ENCODE measurements at regions not wholly inside any gene's neighbourhood (a gene's known extent, or its start where the extent isn't known, plus 50 kb on each side); places are given as distances from the start of the nearest gene placed in this dataset.

GRCh38 chr18:27861539-27861938 lies 315.4 kb downstream of the CDH2 start:
- Histone ChIP-seq H3K27me3 (no peaks in the 10 kb centered on the region), H3K27ac (no peak overlapping the region), H3K9me3 (no peaks in the 10 kb centered on the region), H3K4me1 (no peaks in the 10 kb centered on the region), H3K4me3 (no peak overlapping the region), H3K36me3 (no peaks in the 10 kb centered on the region)
- ATAC-seq, result no peak
- TF ChIP-seq POLR2A (IDR thresholded peaks at IDR 0.05) (no peak), POLR2AphosphoS5 (IDR thresholded peaks at IDR 0.05) (no peak), CTCF (IDR thresholded peaks at IDR 0.05) (no peak), EP300 (IDR thresholded peaks at IDR 0.05) (no peak)
- 76 to 86% methylated on average over 7 to 9 of the region's 9 CpGs for WGBS, 2 donors (ENCODE audit: low coverage in 1 of 2)

GRCh38 chr18:27860701-27861107 lies 316.2 kb downstream of the CDH2 start:
- ATAC-seq, result no peak
- Histone ChIP-seq H3K9me3 (no peaks in the 10 kb centered on the region), H3K4me3 (no peak overlapping the region), H3K36me3 (no peaks in the 10 kb centered on the region), H3K4me1 (no peaks in the 10 kb centered on the region), H3K27me3 (no peaks in the 10 kb centered on the region), H3K27ac (no peak overlapping the region)
- no peak for TF ChIP-seq POLR2A (IDR thresholded peaks at IDR 0.05)
- no peak for TF ChIP-seq CTCF (IDR thresholded peaks at IDR 0.05)
- no peak for TF ChIP-seq EP300 (IDR thresholded peaks at IDR 0.05)
- no peak for TF ChIP-seq POLR2AphosphoS5 (IDR thresholded peaks at IDR 0.05)
- WGBS, 2 donors (ENCODE audit: low coverage in 1 of 2), result 17 to 25% methylated on average over 1 to 4 of the region's 4 CpGs

- 55 to 67% methylated on average over 2 to 4 of the region's 4 CpGs for WGBS, 2 donors (ENCODE audit: low coverage in 1 of 2)
- TF ChIP-seq CTCF (IDR thresholded peaks at IDR 0.05) (no peak), POLR2AphosphoS5 (IDR thresholded peaks at IDR 0.05) (no peak), EP300 (IDR thresholded peaks at IDR 0.05) (no peak), POLR2A (IDR thresholded peaks at IDR 0.05) (no peak)
- H3K4me3 ChIP-seq, result no peak overlapping the region
- no peaks in the 10 kb centered on the region for H3K4me1 ChIP-seq
- H3K27ac ChIP-seq, result no peak overlapping the region
- no peaks in the 10 kb centered on the region for H3K27me3 ChIP-seq
- H3K36me3 ChIP-seq, result no peaks in the 10 kb centered on the region
- ATAC-seq, result no peak
- H3K9me3 ChIP-seq, result no peaks in the 10 kb centered on the region
These were observed 316.9 kb downstream of the CDH2 start for GRCh38 chr18:27860011-27860410.

- Histone ChIP-seq H3K36me3 (no peaks in the 10 kb centered on the region), H3K4me3 (no peak overlapping the region), H3K9me3 (peaks cover 0 to 7% (median 0%) of the 10 kb centered on the region in 3 donors), H3K27ac (no peak overlapping the region), H3K4me1 (no peaks in the 10 kb centered on the region), H3K27me3 (no peaks in the 10 kb centered on the region)
- ATAC-seq, result no peak
- 88 to 100% methylated on average over 1 of the region's 1 CpG for WGBS, 2 donors (ENCODE audit: low coverage in 1 of 2)
- no peak for TF ChIP-seq POLR2AphosphoS5 (IDR thresholded peaks at IDR 0.05)
- TF ChIP-seq POLR2A (IDR thresholded peaks at IDR 0.05), result no peak
- no peak for TF ChIP-seq EP300 (IDR thresholded peaks at IDR 0.05)
- no peak for TF ChIP-seq CTCF (IDR thresholded peaks at IDR 0.05)
These were observed 320.1 kb downstream of the CDH2 start for GRCh38 chr18:27856820-27857219.

GRCh38 chr18:27855486-27855885 lies 321.4 kb downstream of the CDH2 start:
- peaks cover 0 to 7% (median 0%) of the 10 kb centered on the region in 3 donors for H3K9me3 ChIP-seq
- no peak for TF ChIP-seq POLR2AphosphoS5 (IDR thresholded peaks at IDR 0.05)
- no peak for TF ChIP-seq CTCF (IDR thresholded peaks at IDR 0.05)
- no peak for TF ChIP-seq EP300 (IDR thresholded peaks at IDR 0.05)
- TF ChIP-seq POLR2A (IDR thresholded peaks at IDR 0.05), result no peak
- no peak for ATAC-seq
- no peaks in the 10 kb centered on the region for H3K27me3 ChIP-seq
- H3K4me3 ChIP-seq, result no peak overlapping the region
- H3K27ac ChIP-seq, result no peak overlapping the region
- H3K36me3 ChIP-seq, result no peaks in the 10 kb centered on the region
- H3K4me1 ChIP-seq, result no peaks in the 10 kb centered on the region
